ENCODE measurements at regions not wholly inside any gene's neighbourhood (a gene's known extent, or its start where the extent isn't known, plus 50 kb on each side); places are given as distances from the start of the nearest gene placed in this dataset.

DNA sequence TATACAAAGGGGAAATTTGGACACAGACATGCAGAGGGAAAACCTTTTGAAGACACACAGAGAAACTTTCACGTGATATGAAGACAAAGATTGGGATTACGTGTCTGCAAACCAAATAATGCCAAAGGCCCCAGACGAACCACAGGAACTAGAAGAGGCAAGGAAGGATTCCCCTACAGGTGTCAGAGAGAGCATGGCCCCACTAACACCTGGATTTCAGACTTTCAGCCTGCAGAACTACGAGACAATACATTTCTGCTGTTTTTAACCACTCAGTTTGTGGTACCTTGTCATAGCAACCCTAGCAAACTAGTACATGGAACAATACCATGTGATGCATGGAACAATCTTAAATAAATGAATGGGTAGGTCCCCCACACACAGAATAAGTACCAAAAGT is 341.0 kb downstream of the HDGFL1 start:
- no peak overlapping the region for H3K9ac ChIP-seq (ENCODE audit: insufficient read depth in 1 of 2, low read length in 2 of 2)
- H3K4me3 ChIP-seq: no peak overlapping the region
- H3K27me3 ChIP-seq (ENCODE audit: control insufficient read depth in 3 of 3, insufficient read depth in 3 of 3, low read length in 2 of 3): no peaks in the 10 kb centered on the region
- H3K9me3 ChIP-seq (ENCODE audit: control insufficient read depth in 4 of 4, insufficient read depth in 3 of 4, low read length in 3 of 4): no peaks in the 10 kb centered on the region
- ATAC-seq (ENCODE audit: insufficient read depth, low FRiP score) (no peak), DNase-seq (no peak)
- H3K27ac ChIP-seq (ENCODE audit: low read depth in 1 of 2, low read length in 1 of 2): no peak overlapping the region
- 90 to 92% methylated on average over 4 of the region's 4 CpGs for WGBS, 2 donors
- H3K4me1 ChIP-seq (ENCODE audit: control insufficient read depth in 5 of 5, insufficient read depth in 5 of 5, low read length in 5 of 5): peaks cover 0 to 7% (median 0%) of the 10 kb centered on the region in 5 donors
- TF ChIP-seq, protein P1, sequence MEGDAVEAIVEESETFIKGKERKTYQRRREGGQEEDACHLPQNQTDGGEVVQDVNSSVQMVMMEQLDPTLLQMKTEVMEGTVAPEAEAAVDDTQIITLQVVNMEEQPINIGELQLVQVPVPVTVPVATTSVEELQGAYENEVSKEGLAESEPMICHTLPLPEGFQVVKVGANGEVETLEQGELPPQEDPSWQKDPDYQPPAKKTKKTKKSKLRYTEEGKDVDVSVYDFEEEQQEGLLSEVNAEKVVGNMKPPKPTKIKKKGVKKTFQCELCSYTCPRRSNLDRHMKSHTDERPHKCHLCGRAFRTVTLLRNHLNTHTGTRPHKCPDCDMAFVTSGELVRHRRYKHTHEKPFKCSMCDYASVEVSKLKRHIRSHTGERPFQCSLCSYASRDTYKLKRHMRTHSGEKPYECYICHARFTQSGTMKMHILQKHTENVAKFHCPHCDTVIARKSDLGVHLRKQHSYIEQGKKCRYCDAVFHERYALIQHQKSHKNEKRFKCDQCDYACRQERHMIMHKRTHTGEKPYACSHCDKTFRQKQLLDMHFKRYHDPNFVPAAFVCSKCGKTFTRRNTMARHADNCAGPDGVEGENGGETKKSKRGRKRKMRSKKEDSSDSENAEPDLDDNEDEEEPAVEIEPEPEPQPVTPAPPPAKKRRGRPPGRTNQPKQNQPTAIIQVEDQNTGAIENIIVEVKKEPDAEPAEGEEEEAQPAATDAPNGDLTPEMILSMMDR (IDR thresholded peaks at IDR 0.05; ENCODE audit: control extremely low read depth, extremely low read depth): no peak
- no peaks in the 10 kb centered on the region for H3K36me3 ChIP-seq (ENCODE audit: control insufficient read depth in 4 of 4, insufficient read depth in 4 of 4, low read length in 4 of 4)

DNA sequence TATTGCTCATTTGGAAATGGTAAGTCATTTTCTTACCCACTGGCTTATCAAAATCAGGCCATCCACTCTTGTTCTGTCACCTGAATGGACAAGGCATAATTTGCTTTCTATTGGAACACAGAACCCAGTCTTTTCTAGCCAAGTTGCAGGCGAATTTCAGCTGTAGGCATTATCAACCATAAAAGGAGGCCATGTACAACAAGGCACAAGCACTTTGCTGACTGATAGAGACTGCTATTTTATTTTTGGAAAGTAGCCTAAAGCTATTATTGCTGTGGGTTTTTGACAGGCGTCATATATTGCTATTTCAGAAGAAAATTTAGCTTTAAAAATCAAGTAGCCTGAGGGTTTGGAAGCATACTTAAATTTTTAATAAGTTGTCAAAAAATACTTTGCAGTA is 344.2 kb downstream of the HDGFL1 start:
- H3K4me1 ChIP-seq (ENCODE audit: control insufficient read depth in 5 of 5, insufficient read depth in 5 of 5, low read length in 5 of 5): peaks cover 0 to 11% (median 7%) of the 10 kb centered on the region in 5 donors
- TF ChIP-seq, protein P1 (IDR thresholded peaks at IDR 0.05; ENCODE audit: control extremely low read depth, extremely low read depth): no peak
- no peak overlapping the region for H3K4me3 ChIP-seq
- peak overlapping the region in 1 of 2 donors; percentile 29 for H3K27ac ChIP-seq (ENCODE audit: low read depth in 1 of 2, low read length in 1 of 2)
- 68 to 79% methylated on average over 2 of the region's 2 CpGs for WGBS, 2 donors
- no peaks in the 10 kb centered on the region for H3K9me3 ChIP-seq (ENCODE audit: control insufficient read depth in 4 of 4, insufficient read depth in 3 of 4, low read length in 3 of 4)
- ATAC-seq (ENCODE audit: insufficient read depth, low FRiP score) (no peak), DNase-seq (no peak)
- no peaks in the 10 kb centered on the region for H3K36me3 ChIP-seq (ENCODE audit: control insufficient read depth in 4 of 4, insufficient read depth in 4 of 4, low read length in 4 of 4)
- H3K9ac ChIP-seq (ENCODE audit: insufficient read depth in 1 of 2, low read length in 2 of 2): peak overlapping the region in 1 of 2 donors; percentile 13
- no peaks in the 10 kb centered on the region for H3K27me3 ChIP-seq (ENCODE audit: control insufficient read depth in 3 of 3, insufficient read depth in 3 of 3, low read length in 2 of 3)

DNA sequence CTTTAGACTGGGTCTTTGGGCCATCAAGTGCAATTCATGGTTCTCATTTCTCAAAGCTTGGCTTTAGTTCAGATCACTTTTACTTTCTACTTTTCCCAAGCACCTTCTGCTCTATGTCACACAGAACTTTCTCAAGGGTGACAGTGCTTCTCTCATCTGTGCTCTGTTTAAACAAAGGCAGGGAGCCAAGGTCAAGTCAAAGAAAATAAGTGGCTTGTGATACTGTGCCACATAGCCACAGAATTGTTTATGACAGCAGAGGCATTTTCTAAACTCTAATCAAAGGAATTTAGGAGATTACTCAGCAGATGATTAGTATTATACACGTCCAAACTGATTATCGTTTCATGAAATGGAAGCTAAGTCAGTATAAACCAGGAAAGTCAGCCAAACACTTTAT is 348.0 kb downstream of the HDGFL1 start:
- TF ChIP-seq, protein P1 (IDR thresholded peaks at IDR 0.05; ENCODE audit: control extremely low read depth, extremely low read depth): no peak
- Histone ChIP-seq H3K27me3 (ENCODE audit: control insufficient read depth in 3 of 3, insufficient read depth in 3 of 3, low read length in 2 of 3) (no peaks in the 10 kb centered on the region), H3K9me3 (ENCODE audit: control insufficient read depth in 4 of 4, insufficient read depth in 3 of 4, low read length in 3 of 4) (no peaks in the 10 kb centered on the region), H3K4me1 (ENCODE audit: control insufficient read depth in 5 of 5, insufficient read depth in 5 of 5, low read length in 5 of 5) (peaks cover 0 to 15% (median 7%) of the 10 kb centered on the region in 5 donors), H3K27ac (ENCODE audit: low read depth in 1 of 2, low read length in 1 of 2) (no peak overlapping the region), H3K4me3 (no peak overlapping the region), H3K9ac (ENCODE audit: insufficient read depth in 1 of 2, low read length in 2 of 2) (no peak overlapping the region), H3K36me3 (ENCODE audit: control insufficient read depth in 4 of 4, insufficient read depth in 4 of 4, low read length in 4 of 4) (no peaks in the 10 kb centered on the region)
- 57 to 65% methylated on average over 2 of the region's 2 CpGs for WGBS, 2 donors
- ATAC-seq (ENCODE audit: insufficient read depth, low FRiP score) (no peak), DNase-seq (peak; percentile 13 to 79 (median 75))

DNA sequence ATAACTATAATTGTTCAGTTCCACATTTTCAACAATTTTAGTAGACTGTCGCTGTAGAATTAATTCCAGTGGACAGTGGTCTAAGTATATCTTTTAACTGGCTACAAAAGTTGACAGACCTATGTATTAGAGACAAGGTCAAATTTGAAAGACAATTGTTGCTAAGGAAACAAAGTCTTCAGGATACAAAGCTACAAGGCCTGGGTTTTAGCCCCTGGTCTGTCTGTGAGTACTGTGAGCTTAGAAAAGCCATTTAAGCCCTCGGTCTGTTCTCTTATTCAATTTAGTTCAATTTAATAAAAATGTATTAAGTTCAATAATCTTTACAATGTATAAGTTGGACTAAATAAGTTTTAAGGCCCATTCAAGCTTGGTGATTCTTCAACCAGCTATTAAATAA is 352.5 kb downstream of the HDGFL1 start:
- Histone ChIP-seq H3K9me3 (ENCODE audit: control insufficient read depth in 4 of 4, insufficient read depth in 3 of 4, low read length in 3 of 4) (no peaks in the 10 kb centered on the region), H3K27ac (ENCODE audit: low read depth in 1 of 2, low read length in 1 of 2) (no peak overlapping the region), H3K4me3 (no peak overlapping the region), H3K36me3 (ENCODE audit: control insufficient read depth in 4 of 4, insufficient read depth in 4 of 4, low read length in 4 of 4) (no peaks in the 10 kb centered on the region), H3K4me1 (ENCODE audit: control insufficient read depth in 5 of 5, insufficient read depth in 5 of 5, low read length in 5 of 5) (peaks cover 0 to 15% (median 6%) of the 10 kb centered on the region in 5 donors), H3K27me3 (ENCODE audit: control insufficient read depth in 3 of 3, insufficient read depth in 3 of 3, low read length in 2 of 3) (no peaks in the 10 kb centered on the region), H3K9ac (ENCODE audit: insufficient read depth in 1 of 2, low read length in 2 of 2) (no peak overlapping the region)
- WGBS, 2 donors: 70 to 91% methylated on average over 2 of the region's 2 CpGs
- TF ChIP-seq, protein P1 (IDR thresholded peaks at IDR 0.05; ENCODE audit: control extremely low read depth, extremely low read depth): no peak
- no peak for ATAC-seq (ENCODE audit: insufficient read depth, low FRiP score)
- DNase-seq: no peak

Data from lung (tissue), 11 donors.